Left lung (tissue), 4 donors: ENCODE measurements at regions not wholly inside any gene's neighbourhood (a gene's known extent, or its start where the extent isn't known, plus 50 kb on each side); places are given as distances from the start of the nearest gene placed in this dataset.

ENCODE experiments used
- ATAC-seq: fragments of 200-7000 bp; cut with Tn5 transposase; one replicate; pipeline ENCODE4 v1.9.1; 2020; ENCODE audit warnings: moderate library complexity
- DNase-seq, 4 donors: peaks; one replicate each; pipeline ENCODE4 v3.0.0-alpha.2; 2013 to 2020
- H3K27ac ChIP-seq, 2 donors: fragments of 200-600 bp; sonication (generic) in 1 of 2; one replicate each; pipeline versions ENCODE4 v1.5.0 to v1.8.0; 2020 to 2021
- H3K27me3 ChIP-seq, 2 donors: fragments of 200-600 bp; sonication (generic) in 1 of 2; one replicate each; pipeline versions ENCODE4 v1.5.0 to v1.8.0; 2020 to 2021
- H3K36me3 ChIP-seq, 2 donors: fragments of 200-600 bp; sonication (generic) in 1 of 2; one replicate each; pipeline versions ENCODE4 v1.5.0 to v1.8.0; 2020 to 2021
- H3K4me1 ChIP-seq, 2 donors: fragments of 200-600 bp; one replicate each; pipeline ENCODE4 v1.8.0; 2021
- H3K4me3 ChIP-seq, 2 donors: fragments of 200-600 bp; sonication (generic) in 1 of 2; one replicate each; pipeline versions ENCODE4 v1.5.0 to v1.8.0; 2020 to 2021; ENCODE audit warnings: mild to moderate bottlenecking in 1 of 2
- H3K9me3 ChIP-seq, 2 donors: fragments of 200-600 bp; sonication (generic) in 1 of 2; one replicate each; pipeline versions ENCODE4 v1.5.0 to v1.8.0; 2020 to 2021
- CTCF ChIP-seq, 2 donors: fragments of 200-600 bp; sonication (generic) in 1 of 2; IDR thresholded peaks; one replicate each; pipeline versions ENCODE4 v1.5.0 to v1.8.0; 2021; ENCODE audit warnings: antibody characterized with exemption in 2 of 2
- intact Hi-C, 2 donors: fragments of 100-400 bp; cut with DNase I; formaldehyde crosslinking; loops; one replicate each; pipeline versions ENCODE4 v1.11.2 to v1.14.2; 2022
- donor health status: DM: no; HTN: yes; CAD: no.
- donor health status: DM: no; HTN: no; CAD: no.

GRCh38 chr3:61507946-61508345, 53.4 kb upstream of the PTPRG start:
- Histone ChIP-seq H3K36me3 (no peaks in the 10 kb centered on the region), H3K4me3 (no peak overlapping the region), H3K27ac (no peak overlapping the region), H3K4me1 (no peaks in the 10 kb centered on the region), H3K27me3 (no peaks in the 10 kb centered on the region), H3K9me3 (peaks cover 0 to 7% of the 10 kb centered on the region in 2 donors)
- intact Hi-C loops: no loop called here
- DNase-seq (no peak), ATAC-seq (no peak)
- no peak for TF ChIP-seq CTCF (IDR thresholded peaks at IDR 0.05)
